ENCODE measurements at regions not wholly inside any gene's neighbourhood (a gene's known extent, or its start where the extent isn't known, plus 50 kb on each side); places are given as distances from the start of the nearest gene placed in this dataset.

DNA sequence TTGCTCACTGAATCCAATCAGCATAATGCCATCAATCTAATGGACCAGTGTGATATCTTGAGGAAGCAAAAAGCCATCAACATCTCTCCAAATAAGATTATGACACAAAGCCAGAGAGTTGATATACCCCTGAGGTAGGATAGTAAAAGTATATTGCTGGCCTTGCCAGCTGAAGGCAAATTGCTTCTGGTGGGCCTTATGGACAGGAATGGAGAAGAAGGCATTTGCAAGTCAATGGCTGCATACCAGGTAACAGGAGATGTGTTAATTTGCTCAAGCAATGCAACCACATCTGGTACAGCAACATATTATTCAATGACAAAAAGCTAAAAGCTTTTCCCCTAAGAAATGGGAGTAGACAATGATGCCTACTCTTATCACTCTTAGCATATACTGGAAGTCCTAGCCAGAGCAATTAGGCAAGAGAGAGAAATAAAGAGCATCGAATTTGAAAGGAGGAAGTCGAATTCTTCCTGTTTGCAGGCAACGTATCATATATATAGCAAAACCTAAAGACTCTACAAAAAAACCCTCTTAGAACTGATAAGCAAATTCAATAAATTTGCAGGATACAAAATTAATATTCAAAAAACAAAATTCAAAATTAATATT lies 216.1 kb upstream of the RASA1 start:
- DNase-seq (ENCODE audit: low read depth in 2 of 2), result no peak

DNA sequence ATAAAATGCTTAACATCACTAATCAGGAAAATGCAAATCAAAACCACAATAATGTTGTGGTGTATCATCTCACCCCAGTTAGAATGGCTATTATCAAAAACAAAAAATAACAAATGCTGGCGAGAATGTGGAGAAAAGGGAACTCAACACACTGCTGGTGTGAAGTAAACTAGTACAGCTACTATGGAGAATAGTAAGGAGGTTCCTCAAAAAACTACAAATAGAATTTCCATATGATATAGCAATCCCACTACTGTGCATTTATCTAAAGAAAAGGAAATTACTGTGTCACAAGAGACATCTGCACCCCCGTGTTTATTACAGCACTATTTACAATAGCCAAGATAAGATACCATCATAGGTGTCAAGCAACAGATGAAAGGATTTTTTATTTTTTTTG lies 214.5 kb upstream of the RASA1 start:
- no peak for DNase-seq (ENCODE audit: low read depth in 2 of 2)

DNA sequence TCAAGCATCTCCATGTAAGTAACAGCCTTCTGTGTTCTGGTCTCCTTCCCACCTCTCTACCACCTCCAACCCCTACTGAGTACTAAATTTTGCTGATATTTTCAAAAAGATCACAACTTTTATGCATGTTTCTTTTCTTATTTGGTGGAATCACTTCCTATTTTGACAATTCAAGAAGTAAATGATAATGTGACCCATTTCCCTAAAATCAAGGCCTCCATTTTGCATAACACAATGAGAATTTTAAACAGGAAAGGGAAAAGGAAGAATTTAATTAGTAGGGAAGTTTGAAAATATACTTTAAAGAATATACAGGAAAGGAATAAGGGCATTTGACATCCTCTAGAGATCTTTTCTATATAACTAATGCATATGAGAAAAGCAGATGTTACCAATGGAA lies 212.9 kb upstream of the RASA1 start:
- no peak for DNase-seq (ENCODE audit: low read depth in 2 of 2)

DNA sequence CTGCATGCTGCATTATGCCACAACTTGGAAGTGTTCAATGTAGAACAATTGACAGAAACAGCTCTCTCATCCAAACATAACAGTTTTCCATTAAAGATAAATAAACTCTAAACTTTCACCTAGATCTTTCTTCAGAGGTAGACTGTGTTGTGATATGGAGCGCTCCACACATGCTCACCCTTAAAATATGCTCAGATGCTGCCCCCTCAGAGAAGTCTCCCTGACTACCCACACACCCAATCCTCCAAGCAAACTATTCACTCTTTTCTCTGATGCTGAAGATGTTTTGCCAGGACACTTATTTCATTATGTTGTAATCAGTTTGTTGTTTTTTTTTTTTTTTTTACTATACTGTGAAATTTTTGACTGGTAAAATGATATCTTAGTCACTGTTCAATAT lies 206.6 kb upstream of the RASA1 start:
- DNase-seq (ENCODE audit: low read depth in 2 of 2), result no peak

DNA sequence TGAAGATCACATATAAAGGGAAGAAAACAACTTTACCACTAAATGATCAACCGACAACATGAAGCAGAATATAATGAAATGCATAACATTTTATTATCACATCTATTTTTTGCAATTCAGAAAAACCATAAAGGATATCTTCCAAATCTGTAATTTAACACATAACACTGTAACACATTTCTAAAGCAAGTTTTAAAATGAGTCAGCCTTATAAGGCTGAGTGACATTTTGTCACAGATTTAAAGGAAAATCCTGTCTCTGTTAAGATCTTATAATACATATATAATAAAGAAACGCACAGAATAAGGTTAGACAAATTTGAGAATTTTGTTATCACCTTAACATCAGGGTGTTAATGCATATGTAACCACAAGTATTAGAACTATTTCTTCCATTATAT lies 198.4 kb upstream of the RASA1 start:
- no peak for DNase-seq (ENCODE audit: low read depth in 2 of 2)

DNA sequence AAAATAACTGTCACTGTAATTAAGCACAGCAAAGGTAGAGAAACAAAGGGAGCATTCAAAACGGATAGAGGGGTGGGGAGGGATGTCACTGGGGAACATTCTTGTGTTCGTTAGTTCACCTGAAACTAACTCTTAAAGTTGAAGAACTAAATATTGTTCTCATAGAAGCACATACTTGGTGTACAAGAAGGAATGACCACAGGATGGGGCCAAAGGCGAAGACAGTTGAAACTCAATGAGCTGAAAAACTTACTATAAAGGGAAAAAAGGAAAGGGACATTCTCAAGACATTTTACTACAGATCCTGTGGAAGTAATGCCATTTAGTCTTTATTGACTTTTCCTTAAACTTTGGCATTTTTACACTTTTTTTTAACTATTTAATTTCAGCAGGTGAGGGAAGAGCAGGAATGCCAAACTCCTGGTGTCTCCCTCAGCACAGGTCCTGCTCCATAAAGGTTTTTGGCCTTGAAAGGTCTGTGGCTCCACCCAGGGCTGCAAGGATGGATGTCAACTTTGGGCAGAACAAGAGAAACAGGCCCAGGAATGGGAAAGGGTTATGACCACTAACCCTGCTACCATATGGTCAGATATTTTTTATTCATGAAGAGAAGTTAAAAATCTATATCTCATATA lies 197.6 kb upstream of the RASA1 start:
- no peak for DNase-seq (ENCODE audit: low read depth in 2 of 2)

DNA sequence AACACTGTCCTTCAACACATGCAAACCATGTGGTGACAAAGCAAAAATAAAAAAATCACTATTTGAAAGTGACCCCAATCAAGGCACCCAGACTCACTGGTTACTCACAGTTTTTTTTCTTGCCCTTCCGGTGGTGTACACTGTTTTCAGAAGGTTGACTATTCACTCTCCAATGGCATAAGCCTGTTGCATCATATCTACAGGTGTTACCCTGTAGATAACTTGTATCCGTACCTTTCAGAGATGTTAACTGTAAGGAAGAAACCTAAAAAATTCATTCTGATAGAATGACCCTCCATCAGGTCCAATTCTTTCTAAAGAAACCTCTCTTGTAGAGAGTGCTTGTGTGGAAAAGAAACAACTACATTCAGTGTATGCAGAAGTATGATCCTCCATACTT lies 193.6 kb upstream of the RASA1 start:
- no peak for DNase-seq (ENCODE audit: low read depth in 2 of 2)

DNA sequence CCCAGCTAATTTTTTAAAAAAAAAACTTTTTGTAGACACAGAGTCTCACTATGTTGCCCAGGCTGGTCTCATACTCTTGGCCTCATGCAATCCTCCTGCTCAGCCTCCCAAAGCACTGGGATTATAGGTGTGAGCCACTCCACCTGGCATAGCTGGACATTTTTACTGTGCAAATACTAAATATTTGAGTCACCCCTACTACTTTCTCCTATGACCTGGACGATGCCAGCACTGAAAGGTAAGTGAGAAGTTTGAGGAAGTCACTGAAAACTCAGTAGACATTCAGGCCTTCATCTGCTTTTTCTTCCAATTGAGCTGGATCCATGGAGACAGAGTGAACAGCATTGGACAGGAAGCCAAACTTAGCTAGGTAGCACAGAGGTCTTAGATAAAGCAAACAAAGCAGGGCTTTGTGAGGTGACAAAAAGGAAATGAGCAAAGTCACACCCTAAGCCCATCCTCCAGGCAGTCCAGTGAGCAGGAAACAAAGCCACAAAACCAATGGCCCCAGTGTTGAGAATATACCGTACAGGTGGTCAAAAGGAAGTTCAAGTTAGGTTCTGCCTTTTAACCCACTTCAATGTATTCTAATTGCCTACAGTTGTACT lies 192.6 kb upstream of the RASA1 start:
- peak in 1 of 2 donors; percentile 14 for DNase-seq (ENCODE audit: low read depth in 2 of 2)

DNA sequence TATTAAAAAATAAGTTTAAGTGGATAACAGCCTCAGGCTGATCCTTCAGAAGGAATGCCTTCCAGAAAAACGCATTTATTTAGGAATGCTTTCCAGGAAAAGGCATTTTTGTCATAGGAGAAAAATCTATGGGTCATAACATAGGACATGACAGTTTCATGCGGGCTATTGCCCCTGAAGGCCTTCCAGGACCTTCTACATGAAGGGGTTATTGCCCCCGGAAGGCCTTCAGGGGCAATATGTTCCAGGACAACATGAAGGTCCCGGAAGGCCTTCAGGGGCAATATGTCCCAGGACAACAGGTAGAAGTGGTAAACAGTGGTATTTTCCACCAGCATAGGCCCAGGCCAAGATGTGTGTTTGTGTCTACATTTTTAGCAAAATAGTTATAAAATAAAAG lies 191.3 kb upstream of the RASA1 start:
- DNase-seq (ENCODE audit: low read depth in 2 of 2), result no peak

DNA sequence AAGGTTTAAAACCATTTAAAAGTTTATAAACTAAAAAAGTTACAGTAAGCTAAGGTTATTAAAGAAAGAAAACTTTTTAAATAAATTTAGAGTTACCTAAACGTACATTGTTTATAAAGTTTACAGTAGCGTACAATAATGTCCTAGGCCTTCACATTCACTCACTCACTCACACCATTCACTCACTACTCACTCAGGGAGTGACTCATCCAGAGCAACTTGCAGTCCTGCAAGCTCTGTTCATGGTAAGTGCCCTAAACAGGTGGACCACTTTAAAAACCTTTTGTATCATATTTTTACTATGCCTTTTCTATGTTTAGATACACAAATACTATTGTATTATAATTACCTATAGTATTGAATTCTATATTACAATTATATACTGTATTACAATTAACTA lies 190.8 kb upstream of the RASA1 start:
- no peak for DNase-seq (ENCODE audit: low read depth in 2 of 2)

DNA sequence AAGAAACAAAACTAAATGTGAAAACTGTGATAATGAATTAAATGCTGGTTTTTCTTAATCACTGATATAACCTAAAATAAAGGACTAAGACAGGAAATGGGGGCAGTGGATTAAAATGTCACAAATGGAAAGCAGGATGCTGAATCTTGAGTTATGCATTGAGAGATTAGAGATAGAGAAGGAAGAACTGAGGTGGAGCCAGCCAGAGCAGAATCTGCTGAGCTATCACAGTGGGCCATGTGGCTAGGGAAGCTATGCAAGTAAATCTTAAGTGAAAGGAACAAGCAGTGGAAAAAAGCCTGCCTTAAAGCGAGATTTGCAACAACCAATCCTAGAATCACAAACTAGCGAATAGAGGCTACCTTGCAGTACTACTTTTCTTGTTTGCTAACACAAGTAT lies 188.5 kb upstream of the RASA1 start:
- no peak for DNase-seq (ENCODE audit: low read depth in 2 of 2)

DNA sequence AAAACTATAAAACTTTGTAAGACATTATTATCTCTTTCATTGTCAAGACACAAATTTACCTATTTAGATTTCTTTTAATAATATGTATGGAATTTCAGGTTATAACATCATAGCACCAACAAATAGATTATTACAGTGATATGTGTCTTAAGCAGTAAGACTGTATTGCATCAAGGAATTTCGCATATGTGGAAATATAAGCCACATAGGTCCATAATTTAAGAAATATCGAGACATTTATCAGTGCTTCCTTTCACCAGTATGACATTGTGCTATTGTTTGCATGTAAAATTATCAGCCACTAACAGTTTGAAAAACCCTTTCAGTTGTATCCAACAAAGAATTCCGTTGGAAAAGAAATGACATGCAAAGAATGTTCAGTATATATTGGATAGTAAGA lies 186.7 kb upstream of the RASA1 start:
- DNase-seq (ENCODE audit: low read depth in 2 of 2), result no peak

DNA sequence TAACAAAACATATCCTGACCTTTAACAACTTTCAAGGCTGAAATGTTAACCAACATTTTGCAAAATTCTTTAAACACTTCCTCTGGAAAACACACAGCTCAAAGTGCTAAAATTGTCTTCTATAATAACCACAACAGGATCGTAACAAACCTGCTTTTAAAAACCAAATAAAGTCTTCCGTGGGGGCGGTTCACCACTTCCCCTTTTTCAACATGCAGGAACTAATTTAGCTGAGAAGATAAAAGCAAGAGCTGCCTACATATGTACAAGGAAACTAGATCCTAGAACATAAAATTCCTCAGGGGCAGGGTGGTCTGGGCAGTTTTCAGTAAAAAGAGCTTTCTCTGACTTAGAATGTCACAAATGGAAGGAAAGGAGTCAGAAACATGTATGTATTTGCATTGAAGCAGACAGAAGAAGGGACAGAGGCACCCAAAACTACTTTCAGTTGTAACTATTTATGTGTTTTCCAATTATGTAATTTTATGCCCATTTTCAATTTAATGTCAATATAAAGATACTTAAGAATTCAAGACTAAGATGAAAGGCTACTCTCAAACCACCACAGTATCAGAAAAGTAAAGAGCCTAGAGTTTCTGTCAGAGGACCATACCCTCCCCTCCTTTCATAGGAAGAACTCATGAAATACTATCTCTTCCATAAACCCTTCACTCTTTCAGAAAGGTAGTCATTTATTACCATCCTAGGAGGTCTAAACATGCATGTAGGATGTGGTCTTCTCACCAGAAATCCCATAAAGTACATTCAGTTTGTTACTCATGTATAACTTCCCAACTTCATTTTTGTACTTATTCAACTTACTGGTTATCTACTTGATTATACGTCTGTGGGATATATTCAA lies 185.9 kb upstream of the RASA1 start:
- no peak for DNase-seq (ENCODE audit: low read depth in 2 of 2)

DNA sequence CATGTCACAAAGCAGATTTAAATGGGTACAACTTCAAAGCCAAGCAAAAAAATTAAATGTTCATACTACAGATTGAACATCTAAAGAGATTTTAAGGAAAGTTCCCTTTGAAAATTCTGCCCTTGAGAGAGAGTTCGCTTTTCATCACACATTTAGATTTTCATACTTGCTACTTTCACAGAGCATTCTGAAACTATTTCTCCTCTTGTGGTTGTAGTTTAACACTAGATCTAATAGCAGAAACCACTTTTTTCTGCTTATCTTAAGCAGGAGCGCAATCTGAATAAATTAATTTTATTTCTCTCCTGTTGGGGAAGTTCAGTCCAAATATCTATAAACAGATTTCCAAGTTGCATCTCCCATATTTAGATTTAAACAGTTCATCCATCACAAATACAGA lies 173.3 kb upstream of the RASA1 start:
- no peak for DNase-seq (ENCODE audit: low read depth in 2 of 2)

DNA sequence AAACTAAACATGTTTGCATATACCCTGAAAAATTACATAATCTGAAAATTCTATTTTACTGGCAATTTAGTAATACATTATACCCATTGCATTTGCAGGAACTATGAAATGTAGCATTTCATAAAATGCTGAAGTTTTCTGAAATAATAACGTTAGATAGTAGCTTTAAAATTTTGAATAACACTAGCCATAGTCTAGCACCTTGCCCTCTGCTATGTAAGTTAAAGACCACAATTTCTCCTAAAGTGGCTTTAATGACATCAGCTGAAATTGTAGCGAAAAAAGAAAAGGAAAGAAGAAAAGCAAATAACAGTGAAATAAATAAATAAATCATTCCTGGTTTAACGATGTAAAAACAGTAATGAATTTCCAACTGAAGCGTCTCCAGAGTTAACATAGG lies 172.8 kb upstream of the RASA1 start:
- no peak for DNase-seq (ENCODE audit: low read depth in 2 of 2)

DNA sequence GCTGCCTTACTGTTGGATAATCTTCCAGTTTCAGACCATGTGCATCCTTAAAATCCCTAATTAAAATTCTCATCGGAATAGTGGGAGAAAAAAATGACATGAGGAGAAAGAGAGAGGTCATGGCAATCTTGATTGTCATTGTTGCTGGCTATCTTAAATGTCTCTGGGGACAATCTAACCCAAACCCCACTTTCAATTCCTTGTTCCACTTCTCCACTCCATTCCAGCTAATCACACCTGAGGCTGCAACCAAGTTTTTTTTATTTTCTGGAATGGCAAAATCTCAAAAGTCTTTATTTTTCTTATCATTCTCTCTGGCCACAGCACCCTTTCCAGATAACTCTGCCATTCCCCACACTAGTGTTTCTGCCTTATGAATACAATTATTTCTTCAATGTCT lies 171.9 kb upstream of the RASA1 start:
- no peak for DNase-seq (ENCODE audit: low read depth in 2 of 2)

DNA sequence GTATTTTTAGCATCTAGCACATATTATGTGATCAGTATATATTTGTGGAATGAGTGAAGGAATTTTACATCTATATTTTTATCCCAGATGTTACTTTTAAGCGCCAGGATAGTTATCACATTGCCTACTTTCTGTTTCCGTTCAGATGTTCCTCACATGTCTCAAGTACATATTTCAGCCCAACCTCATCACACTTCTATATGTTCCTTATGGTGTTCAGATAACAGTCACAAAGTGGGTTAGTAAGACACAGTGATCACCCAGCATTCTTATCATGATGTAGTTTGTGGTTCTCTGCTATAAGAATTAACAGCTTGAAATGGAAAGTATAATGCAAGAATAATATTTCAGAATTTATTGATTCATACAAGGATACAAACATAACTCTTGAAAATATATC lies 170.0 kb upstream of the RASA1 start:
- no peak for DNase-seq (ENCODE audit: low read depth in 2 of 2)

DNA sequence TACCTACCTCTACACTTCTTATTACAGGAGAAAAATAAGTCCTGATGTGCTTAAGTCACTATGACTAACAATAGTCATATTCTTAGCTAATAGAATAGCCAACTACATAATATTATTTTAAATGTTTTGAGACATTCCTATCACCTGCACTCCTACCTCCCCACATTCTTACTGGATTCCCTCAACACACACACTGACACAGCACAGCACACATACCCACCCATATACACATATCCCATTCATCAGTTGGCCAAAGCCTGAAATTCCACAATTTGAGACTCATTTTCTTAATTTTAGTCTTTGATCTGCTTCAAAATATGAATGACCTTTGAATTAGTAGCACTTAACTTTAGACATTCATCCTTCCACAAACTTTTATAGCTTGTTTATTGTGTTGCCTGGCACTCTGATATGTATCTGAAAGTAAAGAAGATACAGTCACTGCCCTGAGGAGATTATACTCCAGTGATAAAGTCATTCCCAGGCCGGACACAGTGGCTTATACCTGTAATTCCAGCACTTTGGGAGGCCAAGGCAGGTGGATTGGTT lies 168.3 kb upstream of the RASA1 start:
- no peak for DNase-seq (ENCODE audit: low read depth in 2 of 2)

DNA sequence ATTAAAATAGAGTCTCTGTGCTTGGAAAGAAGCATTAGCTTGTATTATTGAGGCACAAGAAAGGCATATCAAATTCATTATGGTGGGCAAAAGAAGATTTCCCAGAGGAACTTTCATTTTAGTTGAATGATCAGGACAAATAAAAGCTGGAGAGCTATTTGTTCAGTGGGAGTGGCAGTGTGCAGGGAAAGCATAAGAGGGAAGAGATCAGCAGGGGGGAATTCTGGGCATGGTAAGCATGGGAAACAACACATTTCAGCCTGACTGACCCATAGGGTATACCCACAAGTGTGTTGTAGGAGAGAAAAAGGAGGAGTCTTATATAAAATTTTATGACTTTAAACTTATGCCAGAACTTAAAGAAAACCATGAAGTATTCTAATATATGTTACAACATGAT lies 167.7 kb upstream of the RASA1 start:
- DNase-seq (ENCODE audit: low read depth in 2 of 2), result no peak

DNA sequence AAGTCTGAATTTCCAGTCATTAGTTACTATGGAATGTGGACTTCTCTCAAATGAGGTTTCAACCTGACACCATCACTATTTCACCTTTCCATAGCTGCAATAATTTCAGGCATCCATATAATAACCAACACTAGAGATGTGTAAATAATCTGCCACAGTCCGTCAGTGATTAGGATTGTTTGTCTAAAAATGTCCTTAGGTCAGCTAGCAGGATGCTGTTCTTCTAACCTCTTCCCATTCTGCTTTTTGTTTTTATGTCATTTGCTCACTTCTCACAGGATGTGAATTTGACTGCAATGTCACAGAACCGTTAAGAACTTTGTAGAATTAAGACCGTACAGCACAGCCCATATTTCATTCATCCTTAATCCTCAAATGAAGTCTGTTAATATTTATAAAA lies 166.4 kb upstream of the RASA1 start:
- no peak for DNase-seq (ENCODE audit: low read depth in 2 of 2)

DNA sequence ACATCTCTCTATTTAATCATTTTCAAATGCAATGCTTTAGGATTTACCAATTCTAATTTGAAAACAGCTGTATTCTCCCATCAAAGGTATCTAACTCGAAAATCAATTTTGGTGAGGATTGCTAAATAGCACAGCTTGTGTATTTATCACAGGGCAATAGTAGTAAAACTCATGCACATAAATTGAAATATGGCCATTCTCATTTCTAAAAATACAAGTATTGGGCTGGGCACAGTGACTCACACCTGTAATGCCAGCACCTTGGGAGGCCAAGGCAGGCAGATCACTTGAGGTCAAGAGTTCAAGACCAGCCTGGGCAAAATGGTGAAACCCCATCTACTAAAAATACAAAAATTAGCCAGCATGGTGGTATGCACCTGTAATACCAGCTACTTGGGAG lies 164.8 kb upstream of the RASA1 start:
- DNase-seq (ENCODE audit: low read depth in 2 of 2), result no peak

DNA sequence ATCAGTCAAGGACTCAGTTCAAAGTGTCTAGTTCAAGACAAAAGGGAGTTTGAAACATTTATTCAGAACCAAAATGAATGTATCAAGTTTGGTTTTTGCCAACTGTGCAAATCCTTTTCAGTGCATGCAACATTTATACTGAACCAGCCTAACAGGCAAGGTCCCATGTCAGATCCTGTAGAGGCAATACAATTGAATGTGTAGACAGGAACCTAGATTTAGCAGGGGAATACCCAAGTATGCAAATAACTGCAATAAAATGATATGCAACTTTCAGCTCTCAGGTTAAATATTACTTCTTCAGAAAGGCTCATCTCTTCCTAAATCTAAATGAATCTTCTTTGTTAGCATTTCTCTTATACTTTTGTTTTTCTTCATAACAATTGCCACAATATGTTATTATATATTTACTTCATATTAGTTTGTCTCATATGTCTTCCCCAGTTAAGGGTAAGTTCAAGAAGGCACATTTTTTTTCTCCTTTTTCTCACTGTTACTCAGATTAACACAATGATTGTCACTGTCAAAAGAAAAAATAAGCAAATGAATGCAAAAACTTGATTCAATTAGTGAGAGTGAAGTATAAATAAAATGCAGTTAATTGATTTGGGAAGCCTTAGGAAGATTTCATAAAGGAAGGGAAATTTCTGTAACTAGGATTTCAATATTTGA lies 163.9 kb upstream of the RASA1 start:
- no peak for DNase-seq (ENCODE audit: low read depth in 2 of 2)

Data from stimulated activated CD8-positive, alpha-beta memory T cell treated with anti-CD3 and anti-CD28 coated beads, Interleukin-7, amount 100 ng/mL, for 1 hour (primary cell).